ENCODE measurements at regions not wholly inside any gene's neighbourhood (a gene's known extent, or its start where the extent isn't known, plus 50 kb on each side); places are given as distances from the start of the nearest gene placed in this dataset.

DNA sequence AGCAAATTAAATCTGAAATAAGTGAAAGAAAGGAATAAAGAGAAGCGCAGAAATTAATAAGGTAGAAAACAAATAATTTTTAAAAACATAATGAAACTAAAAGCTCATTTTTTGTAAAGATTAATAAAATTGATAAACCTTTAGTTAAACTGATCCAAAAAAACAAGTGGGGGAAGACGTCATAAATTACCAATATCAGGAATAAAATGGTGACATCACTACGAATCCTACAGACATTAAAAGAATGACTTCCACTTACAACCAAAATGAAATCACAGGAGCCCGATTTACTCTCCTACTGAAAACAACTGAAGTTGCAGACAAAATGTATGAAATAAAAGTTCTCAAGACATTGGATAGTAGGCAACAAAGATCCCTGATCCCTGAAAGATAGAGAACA, 68.1 kb upstream of the IFFO2 start:
- TF ChIP-seq, protein P1, sequence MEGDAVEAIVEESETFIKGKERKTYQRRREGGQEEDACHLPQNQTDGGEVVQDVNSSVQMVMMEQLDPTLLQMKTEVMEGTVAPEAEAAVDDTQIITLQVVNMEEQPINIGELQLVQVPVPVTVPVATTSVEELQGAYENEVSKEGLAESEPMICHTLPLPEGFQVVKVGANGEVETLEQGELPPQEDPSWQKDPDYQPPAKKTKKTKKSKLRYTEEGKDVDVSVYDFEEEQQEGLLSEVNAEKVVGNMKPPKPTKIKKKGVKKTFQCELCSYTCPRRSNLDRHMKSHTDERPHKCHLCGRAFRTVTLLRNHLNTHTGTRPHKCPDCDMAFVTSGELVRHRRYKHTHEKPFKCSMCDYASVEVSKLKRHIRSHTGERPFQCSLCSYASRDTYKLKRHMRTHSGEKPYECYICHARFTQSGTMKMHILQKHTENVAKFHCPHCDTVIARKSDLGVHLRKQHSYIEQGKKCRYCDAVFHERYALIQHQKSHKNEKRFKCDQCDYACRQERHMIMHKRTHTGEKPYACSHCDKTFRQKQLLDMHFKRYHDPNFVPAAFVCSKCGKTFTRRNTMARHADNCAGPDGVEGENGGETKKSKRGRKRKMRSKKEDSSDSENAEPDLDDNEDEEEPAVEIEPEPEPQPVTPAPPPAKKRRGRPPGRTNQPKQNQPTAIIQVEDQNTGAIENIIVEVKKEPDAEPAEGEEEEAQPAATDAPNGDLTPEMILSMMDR (IDR thresholded peaks at IDR 0.05) = no peak
- no peak for TF ChIP-seq POLR2A (IDR thresholded peaks at IDR 0.05)
- no peak for TF ChIP-seq POLR2AphosphoS5 (IDR thresholded peaks at IDR 0.05)
- no peak for TF ChIP-seq EP300 (IDR thresholded peaks at IDR 0.05)
